Spleen (tissue), 7 donors: ENCODE measurements at regions not wholly inside any gene's neighbourhood (a gene's known extent, or its start where the extent isn't known, plus 50 kb on each side); places are given as distances from the start of the nearest gene placed in this dataset.

Source experiments
- CTCF ChIP-seq, 11 experiments: fragments of 200-600 bp in 7 of 11; fragments of 450-650 bp in 4 of 11; sonication (generic) in 4 of 11; IDR thresholded peaks in 8 of 11; conservative IDR thresholded peaks in 3 of 11; 1 replicate in 7 of 11; 2 replicates in 4 of 11; pipeline versions ENCODE4 v1.4.0 to v1.8.0; 2016 to 2021; ENCODE audit warnings: antibody characterized with exemption in 11 of 11, inconsistent platforms in 4 of 11, mild to moderate bottlenecking in 1 of 11
- POLR2A ChIP-seq, 3 donors: fragments of 450-650 bp; IDR thresholded peaks; one replicate each; pipeline ENCODE4 v1.5.1; 2017; ENCODE audit warnings: antibody characterized with exemption in 3 of 3, mild to moderate bottlenecking in 1 of 3
- donor health status: DM: no; HTN: no; CAD: no; lungs with moderate emphysema.
- donor health status: DM: no; HTN: no; CAD: no.
- donor health status: DM: no; HTN: no; CAD: no.

DNA sequence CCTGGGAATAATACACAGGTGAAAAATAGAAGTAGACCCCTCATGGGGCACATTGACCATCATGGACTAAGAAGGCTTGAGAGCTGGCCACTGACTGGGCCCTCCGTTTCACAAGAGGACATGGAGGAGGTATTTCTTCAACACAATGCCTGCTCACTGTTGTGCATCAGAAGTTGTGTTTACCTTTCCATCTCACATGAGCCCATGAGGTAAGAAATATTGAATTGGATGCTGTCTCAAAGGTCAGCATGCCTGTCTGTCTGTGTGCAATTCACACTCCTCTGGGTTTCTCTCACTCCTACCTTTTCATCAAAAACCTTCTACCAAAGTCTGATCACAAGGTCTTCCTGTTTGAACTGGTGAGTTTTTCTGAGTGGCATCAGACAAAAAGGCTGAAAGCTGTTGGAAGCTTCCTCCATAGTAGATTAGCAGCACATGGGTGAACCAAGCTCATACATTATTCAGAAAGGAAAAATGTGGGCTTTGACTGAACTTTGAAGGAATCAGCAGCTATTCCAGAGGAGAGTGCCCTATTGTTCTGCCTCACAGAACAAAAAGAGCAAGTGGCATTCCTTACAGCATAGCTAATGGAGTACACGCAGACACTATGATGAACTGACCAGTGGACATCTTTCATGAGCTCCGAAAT lies 143.2 kb upstream of the RND3 start:
- TF ChIP-seq POLR2A (IDR thresholded peaks at IDR 0.05) (no peak), CTCF (IDR thresholded peaks at IDR 0.05 in 8 of 11, conservative IDR thresholded peaks at IDR 0.05 in 3 of 11) (no peak)
